HG03378 (cell line): ENCODE measurements at regions not wholly inside any gene's neighbourhood (a gene's known extent, or its start where the extent isn't known, plus 50 kb on each side); places are given as distances from the start of the nearest gene placed in this dataset.

Experiments
- ATAC-seq: cut with Tn5 transposase; IDR thresholded peaks from one replicate; pipeline ENCODE4 v1.9.1; 2021; ENCODE audit warnings: mild to moderate bottlenecking, moderate library complexity; ENCODE audit not compliant: unreplicated experiment

DNA sequence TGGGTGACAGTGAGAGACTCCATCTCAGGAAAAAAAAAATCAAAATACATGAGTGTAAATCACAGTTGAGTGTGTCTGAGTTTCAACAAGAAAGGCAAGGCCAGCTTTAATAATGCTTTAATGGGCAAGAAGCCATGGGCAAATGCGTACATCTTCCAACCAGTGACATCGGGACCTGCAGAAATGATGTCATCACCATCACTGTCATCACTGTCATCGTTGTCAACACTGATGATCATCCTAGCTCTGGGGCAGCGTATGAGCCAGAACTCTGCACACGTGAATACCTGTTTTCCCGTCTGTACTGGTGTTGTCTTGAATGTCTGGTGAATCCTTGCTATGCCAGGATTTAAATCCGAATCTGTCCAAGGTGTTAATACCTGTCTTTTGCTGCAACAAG lies 712.5 kb downstream of the BRD1 start:
- no peak for ATAC-seq

DNA sequence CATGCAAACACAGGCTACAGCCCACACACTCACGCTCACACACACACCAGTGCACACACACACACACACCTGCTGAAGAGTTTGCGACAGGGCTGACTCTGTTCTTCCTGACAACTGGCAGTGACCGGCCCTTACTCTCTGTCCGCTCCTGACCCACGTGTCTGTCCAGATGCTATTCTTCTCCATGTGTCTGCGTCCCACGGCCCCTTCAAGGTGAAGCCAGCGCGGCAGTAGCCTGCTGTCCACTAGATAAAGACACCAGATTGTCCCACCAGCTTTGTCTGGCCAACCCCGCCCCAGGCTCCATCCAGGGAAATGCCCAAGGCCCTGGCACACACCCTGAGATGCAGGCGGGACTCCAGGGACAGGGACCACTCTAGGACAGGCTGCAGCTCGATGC lies 713.9 kb downstream of the BRD1 start:
- ATAC-seq = no peak

DNA sequence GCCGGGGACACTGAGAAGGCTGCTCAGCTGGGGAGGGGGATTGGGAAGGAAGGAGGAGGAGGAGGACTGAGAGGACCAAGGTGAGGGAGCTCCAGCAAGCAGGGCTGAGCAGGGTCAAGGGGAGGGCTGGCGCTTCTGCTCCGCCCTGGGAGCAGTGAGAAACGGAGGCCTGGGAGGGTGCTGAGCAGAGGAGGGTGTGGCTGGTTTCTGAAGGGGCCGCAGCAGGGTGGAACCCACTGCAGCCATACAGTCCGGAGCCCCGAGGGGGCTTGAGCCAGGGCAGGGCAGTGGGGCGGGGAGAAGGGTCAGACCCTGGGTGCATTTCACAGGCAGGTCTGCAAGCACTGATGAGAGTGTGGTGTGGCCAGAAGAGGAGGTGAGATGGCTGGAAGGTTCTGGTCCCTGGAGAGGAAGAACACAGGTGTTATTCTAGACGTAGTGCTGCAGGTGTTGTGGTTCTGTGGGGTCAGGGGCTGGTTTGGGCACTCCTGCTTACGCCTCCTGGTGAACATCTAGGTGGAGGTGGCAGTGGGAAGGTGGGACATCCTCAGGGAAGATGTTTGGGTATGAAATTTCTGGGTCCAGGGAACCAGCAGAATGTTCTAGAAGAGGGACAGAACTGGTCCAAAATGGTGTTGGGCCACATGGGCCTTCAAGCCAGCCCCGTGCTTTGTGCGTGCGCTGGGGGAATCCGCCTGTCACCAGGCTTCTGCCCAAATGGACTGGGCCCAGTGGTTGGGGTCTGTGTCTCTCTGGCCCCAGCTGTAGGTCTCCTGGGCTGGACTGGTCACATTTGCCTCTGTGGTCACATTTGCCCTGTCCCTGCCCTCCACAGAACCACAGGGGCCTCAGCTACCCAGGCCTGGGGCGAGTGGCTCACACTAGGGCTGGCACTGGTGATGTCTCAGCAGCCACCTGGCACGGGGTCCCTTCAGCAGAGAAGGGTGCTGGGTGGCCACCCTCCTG lies 714.7 kb downstream of the BRD1 start:
- no peak for ATAC-seq

DNA sequence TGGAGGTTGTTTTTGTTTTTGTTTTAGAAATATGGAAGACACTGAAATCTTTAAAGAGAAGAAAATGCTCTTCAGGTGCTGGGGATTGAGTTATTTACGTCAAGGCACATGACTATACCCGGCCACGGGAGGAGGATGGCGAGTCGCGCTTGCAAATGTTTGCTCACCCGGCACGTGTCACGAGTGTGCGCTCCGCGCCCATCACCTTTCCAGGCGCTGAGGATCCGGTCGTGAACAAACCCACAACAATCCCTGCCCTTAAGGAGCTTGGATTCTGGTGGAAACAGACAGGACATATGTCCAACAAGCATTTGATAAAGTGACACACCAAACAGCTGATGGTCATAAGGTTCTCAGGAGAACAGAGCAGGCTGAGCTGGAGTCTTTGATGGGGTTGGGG lies 715.5 kb downstream of the BRD1 start:
- no peak for ATAC-seq

DNA sequence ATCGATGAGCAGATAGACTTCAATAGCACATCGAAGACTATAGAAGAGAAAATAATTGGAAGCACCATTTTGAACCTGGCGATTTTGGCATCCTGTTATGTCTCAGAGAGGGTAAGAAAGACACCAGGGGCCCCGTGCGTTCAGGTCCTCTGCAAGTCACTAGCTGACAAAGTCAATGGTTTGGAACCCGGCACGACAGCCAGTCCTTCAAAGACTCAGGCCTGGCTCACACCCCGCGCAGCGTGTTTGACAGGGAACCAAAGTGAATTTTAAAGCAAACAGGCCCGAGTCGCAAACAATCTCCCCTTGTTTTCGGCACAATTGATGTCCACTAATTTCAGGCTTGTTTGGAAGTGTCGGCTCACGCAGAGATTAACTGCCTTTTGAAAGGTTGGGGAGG lies 716.6 kb downstream of the BRD1 start:
- ATAC-seq = no peak

DNA sequence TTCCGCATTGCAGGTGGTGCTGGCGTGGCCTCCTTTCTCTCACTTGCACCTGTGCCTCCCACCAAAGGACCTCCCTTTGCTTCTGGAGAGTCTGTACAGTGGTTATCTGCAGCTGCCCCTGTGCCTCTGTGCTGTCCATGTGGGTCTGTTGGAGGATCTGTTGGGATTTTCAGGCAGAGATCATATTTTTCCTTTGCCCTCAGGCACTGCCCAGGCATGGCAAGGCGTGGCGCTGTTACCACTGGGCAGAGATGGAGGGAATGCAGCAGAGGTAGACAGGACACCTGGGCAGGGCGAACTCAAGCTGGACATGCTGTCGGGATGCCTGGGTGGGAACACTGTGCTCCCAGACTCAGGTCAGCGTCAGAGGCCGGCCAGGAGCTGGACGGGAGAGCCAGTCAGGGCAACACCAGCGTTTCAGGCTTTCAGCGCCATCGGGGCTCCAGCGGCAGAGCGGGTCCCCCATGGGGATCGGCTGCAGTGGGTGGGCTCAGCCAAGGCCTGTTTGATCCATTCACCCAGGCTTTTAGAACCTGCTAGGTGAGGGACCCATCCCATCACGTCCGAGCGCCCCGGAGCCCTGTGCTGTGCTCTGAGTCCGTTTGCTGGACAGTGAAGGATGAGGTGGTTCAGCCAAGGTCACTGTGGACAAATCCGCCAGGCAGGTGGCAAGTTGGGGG lies 718.9 kb downstream of the BRD1 start:
- no peak for ATAC-seq

DNA sequence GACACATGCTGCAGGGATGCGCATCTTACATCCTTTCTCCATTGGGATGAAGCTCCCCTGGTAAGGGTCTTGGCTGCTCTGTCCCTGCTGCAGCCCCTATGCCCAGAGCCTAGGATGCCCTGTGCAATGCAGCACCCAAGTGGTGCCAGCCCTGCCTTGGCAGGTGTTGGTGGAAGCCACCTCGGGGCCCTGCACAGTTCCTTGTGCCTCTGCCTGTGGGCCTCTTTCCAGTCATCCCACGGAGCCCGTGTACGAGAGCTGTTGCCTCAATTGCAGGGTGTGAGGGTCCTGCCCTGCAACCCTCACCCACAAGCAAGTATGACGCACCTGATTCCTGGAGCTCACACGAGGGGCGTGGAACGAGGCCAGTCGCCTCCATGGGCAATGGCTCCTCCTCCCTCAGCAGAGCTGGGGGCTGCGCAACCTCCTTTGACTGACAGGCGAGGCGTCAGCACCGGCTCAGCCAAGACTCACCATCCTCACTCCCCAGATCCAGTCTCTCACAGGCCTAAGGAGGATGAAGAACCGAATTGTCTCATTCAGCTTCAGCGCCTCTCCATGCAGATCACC lies 719.6 kb downstream of the BRD1 start:
- ATAC-seq = no peak

DNA sequence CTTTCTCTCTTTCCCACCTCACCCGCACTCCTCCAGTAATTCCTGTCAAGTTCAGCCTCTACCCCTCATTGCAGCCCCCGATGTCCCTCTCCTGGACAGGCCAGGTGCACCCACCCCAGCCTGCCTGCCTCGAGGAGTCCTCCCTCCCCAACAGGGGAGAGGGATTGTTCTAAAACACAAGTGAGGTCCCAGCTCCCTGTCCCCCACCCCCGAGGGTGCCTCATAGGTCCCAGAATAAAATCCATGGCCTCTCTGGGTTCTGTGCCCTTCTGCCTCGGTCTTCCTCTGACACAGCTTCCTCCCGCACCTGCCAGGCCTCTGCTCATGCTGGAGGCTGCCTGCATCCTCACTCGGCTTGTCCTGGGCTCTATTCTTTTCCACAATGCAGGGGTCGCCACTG lies 720.1 kb downstream of the BRD1 start:
- no peak for ATAC-seq

DNA sequence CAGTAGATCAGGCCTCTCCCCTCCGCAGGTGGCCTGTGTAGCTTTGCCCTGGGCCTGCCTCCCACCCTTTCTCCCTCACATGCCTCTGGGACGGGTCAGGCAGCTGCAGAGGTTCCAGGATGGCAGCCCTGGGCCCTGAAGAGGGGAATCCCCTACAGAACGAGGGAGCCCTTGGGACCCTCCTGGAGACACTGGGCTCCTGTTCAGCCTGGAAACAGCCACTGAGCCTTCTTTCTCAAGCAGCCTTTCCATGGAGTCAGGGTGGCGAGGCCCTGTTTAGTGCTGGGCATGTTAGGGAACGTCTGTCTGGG lies 720.9 kb downstream of the BRD1 start:
- no peak for ATAC-seq

DNA sequence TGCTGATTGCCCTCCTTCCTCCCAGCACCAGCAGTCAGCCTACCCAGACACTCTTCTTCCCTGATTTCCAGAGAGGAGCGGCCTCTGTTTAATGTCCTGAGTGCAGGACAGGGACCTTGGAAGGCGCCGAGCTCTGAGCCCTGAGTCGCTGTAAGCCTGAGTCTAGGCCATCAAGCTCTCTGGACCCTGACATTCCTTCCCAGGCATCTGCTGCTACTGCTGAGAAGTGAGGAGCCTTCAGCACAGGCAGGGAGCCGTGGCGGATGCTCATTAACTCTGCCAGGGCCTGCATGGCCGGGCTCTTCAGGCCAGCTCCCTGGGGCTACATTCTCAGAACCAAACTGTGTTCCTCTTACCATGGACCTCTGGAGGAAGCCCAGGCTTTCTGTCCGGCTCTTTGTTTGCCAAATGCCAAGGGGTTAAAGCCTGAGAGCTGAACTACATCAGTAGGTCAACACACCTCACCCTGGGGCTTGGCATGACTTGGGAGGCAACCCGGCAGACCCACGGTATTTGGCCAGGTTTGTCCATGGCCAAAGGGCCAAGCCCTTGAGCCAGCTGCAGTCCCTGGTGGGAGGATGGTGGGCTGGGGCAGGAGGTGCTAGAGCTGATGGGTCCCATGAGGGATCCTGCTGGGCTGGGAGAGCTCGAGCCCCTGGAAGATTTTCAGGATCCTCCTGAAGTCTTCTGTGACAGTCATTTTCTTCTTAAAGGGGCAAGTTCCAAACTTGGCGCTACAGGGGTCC lies 721.4 kb downstream of the BRD1 start:
- ATAC-seq = no peak

DNA sequence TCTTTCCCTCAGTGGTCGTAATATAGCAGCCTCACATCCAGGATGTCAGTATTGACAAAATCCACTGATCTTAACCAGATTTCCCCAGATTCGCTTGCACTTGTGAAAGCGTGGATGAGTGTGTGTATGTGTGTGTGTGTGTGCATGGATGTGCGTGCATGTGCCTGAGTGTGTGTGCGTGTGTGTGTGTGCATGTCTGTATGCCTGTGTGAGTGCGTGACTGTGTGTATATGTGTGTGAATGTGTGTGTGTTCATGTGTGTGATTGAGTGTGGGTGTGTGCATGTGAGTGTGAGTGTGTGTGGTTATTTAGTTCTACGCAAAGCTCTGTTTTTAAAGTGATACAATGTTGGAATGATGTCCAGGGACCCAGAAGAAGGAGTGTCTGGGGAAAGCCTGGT lies 723.2 kb downstream of the BRD1 start:
- no peak for ATAC-seq

DNA sequence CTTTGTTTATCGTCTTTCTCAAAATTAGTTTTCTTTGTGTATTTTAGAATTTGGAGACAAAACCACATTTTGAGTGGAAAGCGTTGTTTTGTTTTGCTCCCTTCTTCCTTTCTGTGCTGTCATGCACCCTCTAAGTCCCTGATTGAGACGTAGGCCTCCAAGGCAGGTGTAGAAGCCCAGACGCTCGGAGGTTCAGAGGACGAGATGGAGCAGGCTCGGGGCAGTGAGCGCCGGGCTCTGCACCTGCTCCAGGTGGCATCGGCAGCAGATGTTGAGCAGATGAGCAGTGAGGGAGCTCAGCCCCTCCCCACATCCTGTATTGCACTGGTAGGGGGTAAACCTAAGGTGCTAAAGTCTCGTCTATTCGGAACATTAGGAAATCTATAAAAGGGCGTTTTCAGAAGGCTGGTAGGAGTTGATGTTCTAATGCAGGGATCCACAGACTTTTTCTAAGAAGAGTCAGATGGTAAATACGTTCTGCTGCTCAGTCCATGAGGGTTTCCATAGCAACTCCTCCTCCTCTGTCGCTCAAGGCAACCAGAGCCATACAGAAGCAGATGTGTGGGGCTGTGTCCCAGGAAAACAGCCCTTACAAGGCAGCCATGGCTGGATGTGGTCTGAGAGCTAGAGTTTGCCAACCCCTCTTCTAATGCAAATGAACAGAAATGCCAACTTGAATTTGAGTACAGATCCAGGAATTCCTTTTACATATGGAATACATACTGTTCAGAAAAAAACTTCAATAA lies 724.2 kb downstream of the BRD1 start:
- no peak for ATAC-seq

DNA sequence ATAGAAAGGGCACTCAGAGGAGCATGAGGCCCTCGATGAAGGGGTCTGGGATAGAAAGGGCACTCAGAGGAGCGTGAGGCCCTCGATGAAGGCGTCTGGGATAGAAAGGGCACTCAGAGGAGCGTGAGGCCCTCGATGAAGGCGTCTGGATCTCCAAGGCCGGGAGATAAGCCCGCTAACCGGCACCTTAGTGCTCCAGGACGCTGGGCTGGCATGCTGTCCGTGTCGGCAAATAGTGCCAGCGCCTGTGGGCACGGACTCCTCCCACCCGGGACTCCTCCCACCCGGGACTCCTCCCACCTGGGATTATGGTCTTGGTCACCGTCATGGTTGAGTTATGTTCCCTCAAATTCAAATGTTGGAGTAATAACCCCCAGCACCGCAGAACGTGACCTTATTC lies 725.3 kb downstream of the BRD1 start:
- ATAC-seq = no peak

DNA sequence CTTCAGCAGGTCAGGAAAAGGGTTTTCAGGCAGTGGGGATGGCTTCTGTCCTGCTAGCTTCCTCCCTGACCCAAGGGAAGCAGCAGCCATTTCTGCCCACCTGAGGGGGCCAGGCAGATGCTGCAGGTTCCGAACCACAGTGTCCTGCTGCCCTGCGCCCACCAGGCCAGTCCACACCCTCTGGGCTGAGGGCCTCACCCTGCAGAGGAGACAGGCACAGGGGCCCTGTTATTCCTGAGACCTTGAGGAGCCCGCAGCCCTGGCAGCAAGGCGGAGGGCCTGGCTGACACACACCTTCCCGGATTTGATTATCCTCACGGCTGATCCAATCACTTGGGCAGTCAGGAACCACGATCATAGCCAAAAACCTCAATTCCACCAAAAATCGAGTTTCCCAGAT lies 725.8 kb downstream of the BRD1 start:
- ATAC-seq = no peak

DNA sequence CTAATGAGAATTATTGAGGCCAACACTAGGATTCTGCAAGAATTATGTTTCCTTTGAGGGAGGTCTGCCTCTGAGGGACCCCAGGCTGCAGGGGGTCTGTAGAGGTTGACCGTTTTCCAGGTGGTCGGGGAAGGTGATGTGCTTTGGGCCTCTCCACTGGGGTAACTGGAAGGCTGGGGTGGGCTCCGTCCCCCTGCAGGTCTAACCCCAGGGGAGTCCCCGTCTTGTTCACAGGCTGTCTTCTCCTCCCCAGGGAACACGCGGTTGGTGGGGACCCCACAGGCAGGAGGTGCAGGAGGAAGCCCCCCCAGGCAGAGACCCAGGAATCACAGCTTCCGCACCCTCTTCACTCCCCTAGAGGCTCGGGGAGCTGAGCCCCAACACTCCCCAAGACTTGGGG lies 726.4 kb downstream of the BRD1 start:
- no peak for ATAC-seq

DNA sequence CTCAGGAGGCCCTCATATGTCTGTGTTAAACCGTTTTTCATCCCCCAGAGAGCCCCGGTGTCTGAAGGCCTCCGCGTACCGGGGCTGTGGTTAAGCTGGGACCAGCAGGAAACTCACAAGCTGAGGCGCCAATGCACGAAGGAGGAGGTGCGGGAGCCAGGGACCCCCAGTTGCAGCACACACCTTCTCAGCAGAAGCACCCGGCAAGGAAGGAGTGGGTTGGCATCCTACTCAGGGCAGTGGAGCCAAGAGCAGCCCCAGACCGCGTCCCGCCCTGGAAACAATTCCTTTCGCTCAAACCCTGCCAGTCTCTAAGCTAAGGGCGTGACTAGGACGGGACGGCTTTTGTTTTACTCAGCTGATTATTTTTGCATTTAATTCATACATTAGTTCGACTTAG lies 726.9 kb downstream of the BRD1 start:
- no peak for ATAC-seq

DNA sequence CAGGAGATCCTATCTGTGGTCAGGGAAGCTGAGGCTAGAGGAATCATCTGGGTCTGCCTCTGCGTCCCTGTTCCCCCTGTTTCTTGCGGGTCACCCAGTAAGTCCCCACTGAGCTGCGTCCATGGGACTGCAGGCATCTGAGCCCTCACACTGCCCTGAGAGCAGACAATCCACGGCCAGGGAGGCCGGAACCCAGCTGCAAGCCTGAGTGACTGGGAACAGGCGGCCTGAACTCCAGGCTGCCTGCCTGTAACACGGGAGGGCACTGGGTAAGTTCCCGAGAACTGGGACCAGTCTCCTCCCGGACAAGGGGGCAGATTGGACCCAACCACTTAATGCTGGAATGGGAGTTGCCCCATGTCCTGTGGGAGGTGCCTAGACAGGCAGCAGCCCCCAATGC lies 727.4 kb downstream of the BRD1 start:
- no peak for ATAC-seq

DNA sequence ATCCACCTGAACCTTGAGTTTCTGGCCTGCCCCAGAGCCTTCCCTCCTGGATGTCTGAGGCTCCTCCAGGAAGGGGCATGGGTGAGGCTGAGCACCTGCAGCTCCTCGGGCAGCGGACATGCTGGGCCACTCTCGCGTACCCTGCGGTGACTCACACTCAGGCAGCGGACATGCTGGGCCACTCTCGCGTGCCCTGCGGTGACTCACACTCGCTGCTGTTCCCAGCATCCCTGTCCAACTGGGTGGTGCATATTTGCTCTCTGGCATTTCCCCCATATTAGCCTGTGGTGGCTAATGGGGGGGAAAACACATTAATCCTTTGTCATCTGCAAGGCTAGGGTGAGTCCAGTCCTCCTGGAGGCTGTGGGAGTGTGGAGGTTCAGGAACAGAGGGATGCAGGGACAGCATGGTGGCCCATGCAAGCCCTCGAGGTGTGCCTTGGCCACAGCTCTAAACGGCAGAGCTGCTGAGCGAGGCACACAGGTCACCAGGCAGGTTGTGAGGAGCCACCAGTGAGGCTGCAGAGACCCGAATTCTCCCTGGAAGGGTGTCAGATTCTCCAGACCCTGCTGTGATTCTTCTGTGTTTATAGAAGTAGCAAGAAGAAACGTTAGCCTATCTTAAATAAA lies 728.1 kb downstream of the BRD1 start:
- no peak for ATAC-seq

DNA sequence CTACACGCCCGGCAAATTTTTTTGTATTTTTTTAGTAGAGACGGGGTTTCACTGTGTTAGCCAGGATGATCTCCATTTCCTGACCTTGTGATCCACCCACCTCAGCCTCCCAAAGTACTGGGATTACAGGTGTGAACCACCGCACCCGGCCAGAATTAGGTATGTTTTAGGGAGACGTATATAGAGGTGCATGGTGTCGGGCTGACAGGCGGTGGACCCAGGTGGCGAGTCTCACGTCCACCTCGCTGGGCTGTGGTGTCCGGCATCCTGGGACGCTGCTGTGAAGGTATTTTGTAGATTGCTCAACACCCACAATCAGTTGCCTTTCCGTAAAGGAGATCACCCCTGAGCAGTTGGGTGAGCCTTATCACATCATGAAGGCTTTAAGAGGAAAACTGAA lies 728.6 kb downstream of the BRD1 start:
- ATAC-seq = no peak

DNA sequence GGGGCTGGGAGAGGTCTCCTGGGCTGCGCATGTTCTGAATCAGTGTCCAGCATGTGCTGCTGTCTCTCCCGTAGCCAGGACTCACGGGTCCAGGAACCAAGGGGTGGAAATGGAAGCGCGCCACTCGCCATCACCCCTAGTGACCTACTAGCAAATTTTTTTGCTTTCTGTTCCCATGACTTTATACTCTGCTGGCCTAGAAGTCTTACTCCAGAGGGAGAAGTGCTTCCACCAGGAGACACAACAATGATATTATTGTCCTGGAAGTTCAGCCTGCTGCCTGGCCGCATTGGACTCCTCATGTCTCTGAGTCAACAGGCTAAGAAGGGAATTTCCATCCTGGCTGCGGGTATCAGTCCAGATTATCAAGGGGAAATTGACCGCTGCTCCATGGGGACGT lies 729.7 kb downstream of the BRD1 start:
- no peak for ATAC-seq
